RPMI8226 (cell line): ENCODE measurements at regions not wholly inside any gene's neighbourhood (a gene's known extent, or its start where the extent isn't known, plus 50 kb on each side); places are given as distances from the start of the nearest gene placed in this dataset.

Experiments
- DNase-seq: peaks from one replicate; pipeline ENCODE4 v3.0.0-alpha.2; 2015

GRCh38 chr3:111481551-111481950, 60.4 kb upstream of the CD96 start:
- no peak for DNase-seq

- no peak for DNase-seq
Measured at GRCh38 chr3:111482574-111482973, 59.4 kb upstream of the CD96 start.

- DNase-seq, result no peak
Measured at GRCh38 chr3:111485086-111485485, 56.9 kb upstream of the CD96 start.
